ENCODE measurements at regions not wholly inside any gene's neighbourhood (a gene's known extent, or its start where the extent isn't known, plus 50 kb on each side); places are given as distances from the start of the nearest gene placed in this dataset.
"Not testable (repeated sequence)": the region's sequence is repeated elsewhere in the genome, so short reads cannot be mapped to it uniquely, and the experiment has no call there.

DNA sequence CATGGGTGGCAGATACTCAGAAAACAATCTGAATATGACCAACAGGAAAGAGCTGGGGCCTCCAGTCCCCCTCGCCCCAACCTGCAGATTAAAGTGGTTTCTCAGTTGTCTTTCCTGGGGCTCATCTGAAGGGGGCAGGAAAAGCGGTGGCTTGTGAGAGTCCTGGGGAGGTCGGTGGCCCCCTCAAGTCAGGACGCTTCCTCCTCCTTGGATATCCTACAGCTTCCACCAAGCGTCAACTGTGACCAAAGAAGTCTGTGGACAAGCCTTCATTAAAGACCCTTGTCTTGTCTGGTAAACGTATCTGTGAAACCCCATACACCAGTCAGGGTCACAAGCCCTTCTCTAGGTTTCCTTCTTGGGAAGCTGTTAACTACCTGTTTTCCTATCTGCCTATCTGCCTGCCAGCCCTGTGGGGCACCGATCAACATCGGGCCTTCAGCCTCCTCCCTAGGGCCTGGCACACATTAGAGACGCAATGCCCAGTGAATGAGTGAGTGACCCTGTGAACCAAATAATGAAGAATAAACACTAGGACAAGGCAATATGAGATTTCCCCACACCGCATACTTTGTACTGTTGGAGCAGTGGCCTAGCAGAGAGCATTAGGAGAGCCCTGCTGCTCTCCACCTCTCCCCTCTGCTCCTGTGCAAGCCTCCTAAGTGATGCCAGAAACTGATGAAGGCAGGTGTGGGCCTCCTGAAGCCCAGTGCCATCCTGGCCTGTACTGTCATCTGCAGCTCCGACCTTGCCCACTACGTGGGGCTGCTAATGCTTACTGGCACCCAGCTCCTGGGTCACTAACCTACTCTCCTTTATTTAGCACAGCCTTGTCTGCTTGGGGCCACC, 1317.8 kb downstream of the UQCRFS1 start:
- DNase-seq = no peak

- DNase-seq = no peak
Observed at GRCh38 chr19:27892500-27892899, 1320.5 kb downstream of the UQCRFS1 start.

- DNase-seq = no peak
Observed at GRCh38 chr19:27891411-27891810, 1321.5 kb downstream of the UQCRFS1 start.

GRCh38 chr19:27890696-27891095, 1322.3 kb downstream of the UQCRFS1 start:
- no peak for DNase-seq

DNA sequence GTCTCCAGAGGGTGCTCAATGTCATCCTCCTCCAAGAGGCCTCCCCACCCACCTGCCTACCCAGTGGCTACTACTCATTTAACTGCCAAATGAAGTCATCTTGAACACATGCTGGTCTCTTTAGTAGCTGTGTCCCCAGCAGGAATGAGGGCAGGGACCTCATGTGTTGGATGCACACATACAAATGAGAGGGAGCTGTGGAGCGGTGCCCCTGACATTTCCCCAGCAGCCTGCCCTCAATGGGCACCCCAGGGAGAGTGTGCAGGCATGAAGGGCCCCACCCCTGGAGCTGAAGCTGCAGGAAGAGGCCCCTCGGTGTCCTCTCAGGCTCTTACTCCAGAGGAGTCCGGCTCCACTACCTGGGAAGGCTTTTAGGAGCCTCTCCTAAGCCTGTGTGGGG, 1322.7 kb downstream of the UQCRFS1 start:
- no peak for DNase-seq

- DNase-seq = no peak
Observed at GRCh38 chr19:27889156-27889555, 1323.8 kb downstream of the UQCRFS1 start.

- DNase-seq = no peak
Observed at GRCh38 chr19:27887946-27888345, 1325.0 kb downstream of the UQCRFS1 start.

- no peak for DNase-seq
Observed at GRCh38 chr19:27885359-27885758, 1327.6 kb downstream of the UQCRFS1 start.

- no peak for DNase-seq
Observed at GRCh38 chr19:27884376-27884775, 1328.6 kb downstream of the UQCRFS1 start.

DNA sequence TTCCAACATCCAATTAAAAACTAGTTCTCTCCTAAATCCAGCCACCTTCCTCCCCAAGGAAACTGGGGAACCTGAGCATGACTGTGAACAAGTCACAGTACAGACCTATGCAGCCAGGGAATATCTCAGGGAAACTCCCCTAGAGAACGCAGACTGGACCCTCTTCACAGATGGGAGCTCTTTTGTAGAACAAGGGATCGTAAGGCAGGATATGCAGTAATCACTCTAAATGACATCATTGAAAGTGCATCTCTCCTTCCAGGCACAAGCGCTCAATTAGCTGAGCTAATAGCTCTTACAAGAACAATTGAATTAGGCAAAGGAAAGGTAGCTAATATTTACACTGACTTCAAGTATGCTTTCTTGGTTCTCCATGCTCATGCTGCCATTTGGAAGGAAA, 1331.7 kb downstream of the UQCRFS1 start:
- no peak for DNase-seq

DNA sequence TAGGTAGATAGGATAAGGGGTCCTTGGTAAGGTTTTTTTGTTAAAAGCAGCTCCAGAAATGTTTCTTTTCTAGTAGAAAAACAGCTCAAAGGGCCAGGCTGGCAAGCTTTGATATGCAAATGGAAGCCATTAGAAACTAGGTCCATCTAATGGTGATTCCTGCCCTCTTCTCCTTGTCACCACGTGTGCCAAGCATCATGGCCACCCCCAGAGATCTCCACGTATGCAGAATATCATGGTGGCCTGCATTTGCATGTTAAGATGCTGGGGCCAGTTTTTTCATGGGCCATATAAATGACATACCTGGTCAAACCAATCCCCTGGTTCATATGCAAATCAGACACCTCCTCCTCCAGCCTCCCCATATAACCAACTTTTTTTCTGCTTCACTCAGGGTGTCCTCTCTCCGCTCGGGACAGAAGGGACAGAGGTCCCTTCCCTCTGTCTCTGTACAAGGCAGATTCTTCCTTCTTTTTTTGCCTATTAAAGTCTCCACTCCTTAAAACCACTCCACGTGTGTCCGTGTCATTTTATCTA, 1335.9 kb downstream of the UQCRFS1 start:
- DNase-seq = no peak

DNA sequence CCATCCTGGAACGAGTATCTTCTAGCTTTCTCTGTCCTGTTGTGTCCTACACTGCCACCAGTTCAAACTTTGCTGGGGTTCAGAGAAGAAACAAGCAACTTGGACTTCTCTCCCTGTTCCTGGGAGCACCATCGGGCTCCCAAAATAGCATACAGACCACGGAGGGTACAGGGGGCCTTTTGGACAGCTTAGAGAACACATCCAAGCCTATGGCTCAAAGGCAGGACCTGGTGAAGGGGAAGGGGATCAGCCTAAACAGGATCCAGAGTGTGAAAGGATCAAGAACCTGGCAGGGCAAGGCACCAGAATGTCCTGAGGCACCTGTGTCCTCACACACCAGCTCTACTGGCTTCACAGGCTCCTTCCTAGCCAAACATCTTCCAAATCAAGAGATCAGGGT, 1336.5 kb downstream of the UQCRFS1 start:
- no peak for DNase-seq

GRCh38 chr19:27872370-27872769, 1340.6 kb downstream of the UQCRFS1 start:
- no peak for DNase-seq

- no peak for DNase-seq
Observed at GRCh38 chr19:27870293-27870692, 1342.7 kb downstream of the UQCRFS1 start.

DNA sequence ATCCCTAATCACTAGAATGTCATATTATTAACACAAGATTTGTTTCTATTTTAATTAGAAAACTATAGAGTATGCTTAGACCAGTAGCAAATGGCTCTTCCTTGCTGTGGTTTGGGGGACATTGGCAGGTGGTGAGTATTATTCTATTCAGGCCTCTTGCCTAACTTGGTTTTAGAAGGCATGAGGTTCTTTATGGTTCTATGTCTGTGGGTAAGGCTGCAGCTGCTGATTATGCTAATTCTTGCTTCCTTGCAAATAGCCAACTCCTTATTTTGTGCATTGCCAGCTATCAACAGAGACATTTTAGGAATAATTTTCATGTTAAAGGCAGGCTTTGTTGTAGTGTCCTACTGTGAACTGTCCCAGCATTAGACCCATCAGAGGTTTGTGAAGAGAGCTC, 1344.9 kb downstream of the UQCRFS1 start:
- DNase-seq = no peak

DNA sequence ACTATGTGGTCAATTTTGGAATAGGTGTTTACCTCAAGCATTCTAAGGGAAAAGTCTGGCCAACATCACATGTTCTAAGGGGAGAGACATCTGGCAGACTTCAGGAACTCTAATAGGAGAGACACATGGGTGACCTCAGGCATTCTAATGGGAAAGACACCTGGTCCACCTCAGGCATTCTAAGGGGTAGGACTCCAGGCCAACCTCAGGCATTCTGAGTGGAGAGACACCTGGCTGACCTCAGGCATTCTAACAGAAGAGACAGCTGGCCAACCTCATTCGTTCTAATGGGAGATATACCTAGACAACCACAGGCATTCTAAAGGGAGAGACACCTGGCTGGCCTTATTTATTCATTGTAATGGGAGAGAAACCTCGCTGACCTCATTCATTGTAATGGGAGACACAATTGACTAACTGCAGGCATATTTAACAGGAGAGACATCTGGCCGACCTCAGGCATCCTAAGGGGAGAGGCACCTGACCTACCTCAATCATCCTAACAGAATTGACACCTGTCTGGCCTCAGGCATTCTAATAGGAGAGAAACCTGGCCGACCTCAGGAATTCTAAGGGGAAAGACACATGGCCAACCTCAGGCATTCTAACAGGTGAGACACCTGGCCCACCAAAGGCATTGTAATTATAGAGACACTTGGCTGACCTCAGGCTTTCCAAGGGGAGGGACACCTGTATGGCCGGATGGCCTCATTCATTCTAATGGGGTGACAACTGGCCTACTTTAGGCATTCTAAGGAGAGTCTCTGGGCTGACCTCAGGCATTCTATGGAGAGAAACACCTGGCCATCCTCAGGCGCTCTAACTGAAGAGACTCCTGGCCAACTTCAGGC, 1346.8 kb downstream of the UQCRFS1 start:
- no peak for DNase-seq

GRCh38 chr19:27861411-27861975, 1351.5 kb downstream of the UQCRFS1 start:
- no peak for DNase-seq

GRCh38 chr19:27860309-27860934, 1352.5 kb downstream of the UQCRFS1 start:
- no peak for DNase-seq

GRCh38 chr19:27859689-27860088, 1353.3 kb downstream of the UQCRFS1 start:
- DNase-seq = no peak

GRCh38 chr19:27858981-27859581, 1353.9 kb downstream of the UQCRFS1 start:
- no peak for DNase-seq

DNA sequence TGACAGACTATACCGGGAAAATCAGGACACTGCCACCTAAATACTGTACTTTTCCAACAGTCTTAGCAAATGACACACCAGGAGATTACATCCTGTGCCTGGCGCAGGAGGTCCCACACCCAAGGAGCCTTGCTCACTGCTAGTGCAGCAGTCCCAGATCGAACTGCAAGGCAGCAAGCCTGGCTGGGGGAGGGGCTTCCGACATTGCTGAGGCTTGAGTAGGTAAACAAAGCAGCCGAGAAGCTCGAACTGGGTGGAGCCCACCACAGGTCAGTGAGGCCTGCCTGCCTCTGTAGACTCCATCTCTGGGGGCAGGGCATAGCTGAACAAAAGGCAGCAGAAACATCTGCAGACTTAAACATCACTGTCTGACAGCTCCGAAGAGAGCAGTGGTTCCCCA, 1360.0 kb downstream of the UQCRFS1 start:
- DNase-seq = not testable (repeated sequence)

- no peak for DNase-seq
Observed at GRCh38 chr19:27851543-27852060, 1361.3 kb downstream of the UQCRFS1 start.
